Adrenal gland (tissue), 9 donors: ENCODE measurements at regions not wholly inside any gene's neighbourhood (a gene's known extent, or its start where the extent isn't known, plus 50 kb on each side); places are given as distances from the start of the nearest gene placed in this dataset.
"Not testable (repeated sequence)": the region's sequence is repeated elsewhere in the genome, so short reads cannot be mapped to it uniquely, and the experiment has no call there.

Experiments used
- DNase-seq, 7 donors: peaks; one replicate each; pipeline ENCODE4 v3.0.0-alpha.2; 2019 to 2020
- H3K27ac ChIP-seq, 5 donors: fragments of 200-600 bp; sonication (generic) in 4 of 5; 1 replicate in 3 of 5; 2 replicates in 2 of 5; pipeline versions ENCODE4 v1.5.1 to v1.8.0; 2016 to 2020; ENCODE audit warnings: mild to moderate bottlenecking in 1 of 5
- H3K27me3 ChIP-seq: fragments of 200-600 bp; 2 replicates; pipeline ENCODE4 v1.8.0; 2021
- H3K36me3 ChIP-seq, 2 donors: fragments of 200-600 bp; replicated peaks in 1 of 2; 1 replicate in 1 of 2; 2 replicates in 1 of 2; pipeline versions ENCODE4 v1.5.1 to v1.8.0; 2018 to 2022
- H3K4me1 ChIP-seq, 2 donors: fragments of 200-600 bp; replicated peaks in 1 of 2; 1 replicate in 1 of 2; 2 replicates in 1 of 2; pipeline versions ENCODE4 v1.5.1 to v1.8.0; 2018 to 2021
- H3K4me3 ChIP-seq, 4 donors: fragments of 200-600 bp; sonication (generic) in 3 of 4; one replicate each; pipeline ENCODE4 v1.5.1; 2016 to 2018
- H3K9me3 ChIP-seq, 3 donors: fragments of 200-600 bp; sonication (generic) in 1 of 3; replicated peaks in 1 of 3; 1 replicate in 2 of 3; 2 replicates in 1 of 3; pipeline versions ENCODE4 v1.5.1 to v1.8.0; 2016 to 2021
- POLR2A ChIP-seq, 2 donors: fragments of 450-650 bp; IDR thresholded peaks; one replicate each; pipeline ENCODE4 v1.6.1; 2017; ENCODE audit warnings: antibody characterized with exemption in 2 of 2, mild to moderate bottlenecking in 2 of 2, moderate library complexity in 1 of 2
- WGBS, 4 donors: extraction: QIAGEN DNeasy Blood & Tissue Kit in 2 of 4; methylation state at CpG; one replicate each; pipeline versions ENCODE4 v1.1.5 to v1.1.7; 2013 to 2017; 5-methylcytosine and 5-hydroxymethylcytosine counted together
- intact Hi-C, 2 donors: fragments of 100-400 bp; cut with DNase I; formaldehyde crosslinking; loops; one replicate each; pipeline versions ENCODE4 v1.14.1 to v1.15.0; 2022 to 2023
- TF ChIP-seq, protein P1 (sequence below), 6 experiments: fragments of 450-650 bp in 4 of 6; fragments of 200-600 bp in 2 of 6; sonication (generic) in 1 of 6; IDR thresholded peaks; 1 replicate in 5 of 6; 2 replicates in 1 of 6; pipeline versions ENCODE4 v1.5.1 to v1.8.0; 2016 to 2021; ENCODE audit warnings: antibody characterized with exemption in 6 of 6, mild to moderate bottlenecking in 2 of 6, moderate library complexity in 1 of 6
- donor health status: healthy with polysubstance abuse.
- donor health status: Bipolar disorder and iron deficiency.
- donor health status: DM: yes; HTN: yes; CAD: no.
- donor health status: DM: no; HTN: no; CAD: no.
- donor health status: DM: no; HTN: no; CAD: no.

DNA sequence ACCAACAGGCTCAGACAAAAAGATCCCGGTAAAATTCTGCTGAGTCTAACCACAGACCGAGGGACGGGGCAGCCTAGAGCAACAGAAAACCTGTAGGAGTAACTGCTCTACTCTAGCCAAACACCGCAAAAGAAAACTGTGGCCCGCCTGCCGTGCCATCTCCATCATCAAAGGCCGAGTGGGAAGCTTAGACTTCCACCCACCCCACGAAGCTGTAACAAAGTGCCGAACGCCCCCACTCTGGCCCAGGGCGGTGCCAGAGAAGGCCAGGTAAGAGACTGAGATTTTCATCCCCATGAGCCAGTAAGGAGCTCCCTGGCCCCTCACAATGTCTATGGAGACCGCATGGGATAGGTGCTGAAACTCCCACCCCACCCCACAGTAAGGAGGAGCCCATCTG is 231.9 kb upstream of the COX10 start:
- no peaks in the 10 kb centered on the region for H3K4me1 ChIP-seq
- no peaks in the 10 kb centered on the region for H3K27me3 ChIP-seq
- no peaks in the 10 kb centered on the region for H3K36me3 ChIP-seq
- H3K9me3 ChIP-seq: no peaks in the 10 kb centered on the region
- H3K27ac ChIP-seq: no peak overlapping the region
- no peak for DNase-seq
- intact Hi-C loops: no loop called here
- H3K4me3 ChIP-seq: no peak overlapping the region
- TF ChIP-seq, protein P1, sequence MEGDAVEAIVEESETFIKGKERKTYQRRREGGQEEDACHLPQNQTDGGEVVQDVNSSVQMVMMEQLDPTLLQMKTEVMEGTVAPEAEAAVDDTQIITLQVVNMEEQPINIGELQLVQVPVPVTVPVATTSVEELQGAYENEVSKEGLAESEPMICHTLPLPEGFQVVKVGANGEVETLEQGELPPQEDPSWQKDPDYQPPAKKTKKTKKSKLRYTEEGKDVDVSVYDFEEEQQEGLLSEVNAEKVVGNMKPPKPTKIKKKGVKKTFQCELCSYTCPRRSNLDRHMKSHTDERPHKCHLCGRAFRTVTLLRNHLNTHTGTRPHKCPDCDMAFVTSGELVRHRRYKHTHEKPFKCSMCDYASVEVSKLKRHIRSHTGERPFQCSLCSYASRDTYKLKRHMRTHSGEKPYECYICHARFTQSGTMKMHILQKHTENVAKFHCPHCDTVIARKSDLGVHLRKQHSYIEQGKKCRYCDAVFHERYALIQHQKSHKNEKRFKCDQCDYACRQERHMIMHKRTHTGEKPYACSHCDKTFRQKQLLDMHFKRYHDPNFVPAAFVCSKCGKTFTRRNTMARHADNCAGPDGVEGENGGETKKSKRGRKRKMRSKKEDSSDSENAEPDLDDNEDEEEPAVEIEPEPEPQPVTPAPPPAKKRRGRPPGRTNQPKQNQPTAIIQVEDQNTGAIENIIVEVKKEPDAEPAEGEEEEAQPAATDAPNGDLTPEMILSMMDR (IDR thresholded peaks at IDR 0.05): no peak
- TF ChIP-seq POLR2A (IDR thresholded peaks at IDR 0.05): no peak
- 88 to 91% (median 91%) methylated on average over 10 to 12 of the region's 12 CpGs for WGBS, 4 donors

DNA sequence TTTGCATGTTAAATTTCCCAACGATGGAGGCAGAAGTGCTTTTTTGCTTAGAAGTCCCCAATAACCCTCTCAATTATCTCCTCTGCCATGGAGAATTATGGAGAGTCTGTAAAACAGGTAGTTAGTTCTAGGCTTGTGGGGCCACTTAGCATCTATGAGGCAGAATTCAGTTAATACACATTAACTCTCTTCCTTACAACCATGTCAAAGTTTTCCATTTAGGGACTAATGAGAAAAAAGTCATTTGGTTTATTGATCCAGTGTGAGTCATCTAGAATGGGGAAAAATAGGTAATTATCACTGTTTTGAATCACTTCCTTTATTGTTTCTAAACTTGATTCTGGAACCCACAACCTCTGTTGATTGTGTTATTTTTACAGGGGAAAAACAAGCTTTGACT is 229.1 kb upstream of the COX10 start:
- 28 to 61% (median 38%) methylated on average over 1 of the region's 1 CpG for WGBS, 4 donors
- Histone ChIP-seq H3K4me3 (no peak overlapping the region), H3K27ac (no peak overlapping the region), H3K4me1 (no peaks in the 10 kb centered on the region), H3K36me3 (no peaks in the 10 kb centered on the region), H3K27me3 (no peaks in the 10 kb centered on the region), H3K9me3 (no peaks in the 10 kb centered on the region)
- TF ChIP-seq, protein P1 (IDR thresholded peaks at IDR 0.05): no peak
- no peak for TF ChIP-seq POLR2A (IDR thresholded peaks at IDR 0.05)
- intact Hi-C loops: no loop called here
- no peak for DNase-seq

DNA sequence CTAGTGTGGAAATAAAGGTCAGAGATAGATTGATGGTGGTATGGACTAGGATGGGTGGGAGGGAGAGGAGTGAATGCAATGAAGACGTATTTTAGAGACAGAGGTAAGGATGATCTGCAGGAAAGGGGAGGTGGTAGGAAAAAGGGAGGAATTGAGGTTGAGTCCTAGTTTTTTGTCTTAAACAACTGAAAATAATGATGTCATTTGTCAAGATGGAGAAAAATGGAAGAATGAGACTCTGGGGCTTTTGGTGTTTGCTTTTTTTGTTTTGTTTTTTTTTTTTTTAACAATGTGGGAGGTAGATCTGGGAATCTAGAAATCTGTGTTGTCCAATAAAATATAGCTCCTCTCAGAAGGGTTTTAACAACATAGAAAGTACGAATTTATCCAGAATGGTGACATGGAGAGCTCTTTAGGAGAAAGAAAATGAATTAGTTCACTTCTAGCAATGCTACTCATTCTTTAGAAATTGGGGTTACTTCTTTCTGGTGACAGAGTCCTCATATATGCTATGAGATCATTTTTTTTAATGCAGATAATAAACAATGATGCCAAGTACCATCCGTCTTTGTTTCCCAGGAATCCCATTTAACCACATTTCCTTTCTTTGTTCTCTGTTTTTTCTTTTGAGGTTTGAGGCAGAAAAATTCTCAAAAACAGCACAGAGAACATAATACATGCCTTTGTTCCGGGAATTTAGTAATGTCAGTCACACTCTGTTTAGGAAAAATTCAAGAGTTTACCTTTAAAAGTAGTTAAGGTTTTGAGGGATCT is 225.3 kb upstream of the COX10 start:
- TF ChIP-seq, protein P1 (IDR thresholded peaks at IDR 0.05): no peak
- TF ChIP-seq POLR2A (IDR thresholded peaks at IDR 0.05): no peak
- 64 to 77% (median 72%) methylated on average over 4 of the region's 4 CpGs for WGBS, 4 donors
- intact Hi-C loops: no loop called here
- H3K9me3 ChIP-seq: peaks cover 0 to 4% (median 0%) of the 10 kb centered on the region in 3 donors
- H3K36me3 ChIP-seq: no peaks in the 10 kb centered on the region
- no peaks in the 10 kb centered on the region for H3K27me3 ChIP-seq
- H3K27ac ChIP-seq: no peak overlapping the region
- no peaks in the 10 kb centered on the region for H3K4me1 ChIP-seq
- no peak for DNase-seq
- no peak overlapping the region for H3K4me3 ChIP-seq

DNA sequence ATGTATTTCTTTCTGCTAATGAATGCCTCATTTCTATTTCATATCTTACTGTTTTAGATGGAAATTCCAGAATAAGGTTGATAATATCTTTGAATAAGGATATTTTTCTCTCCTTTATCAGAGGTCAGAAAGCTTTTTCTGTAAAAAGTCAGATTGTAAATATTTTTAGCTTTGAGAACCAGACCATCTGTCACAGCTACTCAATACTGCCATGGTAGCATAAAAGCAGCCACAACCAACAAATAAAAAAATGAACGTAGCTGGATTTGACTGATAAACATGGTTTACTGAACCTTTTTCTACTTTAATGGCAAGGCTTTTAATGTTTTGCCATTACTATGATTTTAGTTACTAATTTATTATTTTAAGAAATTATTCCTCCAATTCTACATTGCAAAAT is 217.4 kb upstream of the COX10 start:
- Histone ChIP-seq H3K9me3 (peaks cover 0 to 4% (median 0%) of the 10 kb centered on the region in 3 donors), H3K27ac (no peak overlapping the region), H3K27me3 (no peaks in the 10 kb centered on the region), H3K4me1 (no peaks in the 10 kb centered on the region), H3K36me3 (no peaks in the 10 kb centered on the region), H3K4me3 (no peak overlapping the region)
- no peak for DNase-seq
- intact Hi-C loops: no loop called here
- TF ChIP-seq, protein P1 (IDR thresholded peaks at IDR 0.05): no peak
- TF ChIP-seq POLR2A (IDR thresholded peaks at IDR 0.05): no peak
- 69 to 89% (median 79%) methylated on average over 1 of the region's 1 CpG for WGBS, 4 donors

DNA sequence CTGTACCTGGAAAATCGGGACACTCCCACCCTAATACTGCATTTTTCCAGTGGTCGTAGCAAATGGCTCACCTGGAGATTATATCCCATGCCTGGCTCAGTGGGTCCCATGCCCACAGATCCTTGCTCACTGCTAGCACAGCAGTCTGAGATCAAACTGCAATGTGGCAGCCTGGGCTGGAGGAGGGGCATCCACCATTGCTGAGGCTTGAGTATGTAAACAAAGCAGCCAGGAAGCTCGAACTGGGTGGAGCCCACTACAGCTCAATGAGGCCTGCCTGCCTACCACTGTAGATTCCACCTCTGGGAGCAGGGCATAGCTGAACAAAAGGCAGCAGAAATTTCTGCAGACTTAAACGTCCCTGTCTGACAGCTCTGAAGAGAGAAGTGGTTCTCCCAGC is 213.6 kb upstream of the COX10 start:
- H3K27ac ChIP-seq, H3K4me1 ChIP-seq, DNase-seq, H3K27me3 ChIP-seq, H3K4me3 ChIP-seq, intact Hi-C loops, H3K9me3 ChIP-seq, H3K36me3 ChIP-seq: not testable (repeated sequence)
- WGBS, 4 donors: 50 to 83% (median 82%) methylated on average over 1 to 4 of the region's 4 CpGs
